C4-2B (cell line): ENCODE measurements at regions not wholly inside any gene's neighbourhood (a gene's known extent, or its start where the extent isn't known, plus 50 kb on each side); places are given as distances from the start of the nearest gene placed in this dataset.
"Not testable (repeated sequence)": the region's sequence is repeated elsewhere in the genome, so short reads cannot be mapped to it uniquely, and the experiment has no call there.

ENCODE experiments used
- H3K27ac ChIP-seq: fragments of 450-650 bp; 2 replicates; pipeline ENCODE4 v1.5.1; 2017
- CTCF ChIP-seq: fragments of 450-650 bp; conservative IDR thresholded peaks from 2 replicates; pipeline ENCODE4 v1.5.1; 2017; ENCODE audit warnings: mild to moderate bottlenecking
- ZFX ChIP-seq: fragments of 450-650 bp; IDR thresholded peaks from 2 replicates; pipeline ENCODE4 v1.6.1; 2017

- H3K27ac ChIP-seq, result not testable (repeated sequence)
Observed at GRCh38 chr7:159335181-159335926, 190.7 kb upstream of the VIPR2 start.

- not testable (repeated sequence) for H3K27ac ChIP-seq
Observed at GRCh38 chr7:159332854-159333479, 188.3 kb upstream of the VIPR2 start.

- TF ChIP-seq ZFX (no peak), CTCF (no peak)
- no peak overlapping the region; the same call in 1 of the 2 replicates for H3K27ac ChIP-seq
Observed at GRCh38 chr7:159331462-159331861, 186.8 kb upstream of the VIPR2 start.

GRCh38 chr7:159329818-159330378, 185.2 kb upstream of the VIPR2 start:
- H3K27ac ChIP-seq, result no peak overlapping the region
- TF ChIP-seq ZFX, result no peak
- TF ChIP-seq CTCF, result no peak

GRCh38 chr7:159328096-159328495, 183.4 kb upstream of the VIPR2 start:
- no peak for TF ChIP-seq ZFX
- TF ChIP-seq CTCF, result no peak

GRCh38 chr7:159323359-159323758, 178.7 kb upstream of the VIPR2 start:
- no peak overlapping the region for H3K27ac ChIP-seq
- TF ChIP-seq ZFX, result no peak
- no peak for TF ChIP-seq CTCF

More at GRCh38 chr7:159328096-159328495, 183.4 kb upstream of the VIPR2 start:
- H3K27ac ChIP-seq, result no peak overlapping the region

GRCh38 chr7:159321278-159321677, 176.6 kb upstream of the VIPR2 start:
- no peak for TF ChIP-seq CTCF
- TF ChIP-seq ZFX, result no peak
- no peak overlapping the region; the same call in 1 of the 2 replicates for H3K27ac ChIP-seq

- peak overlapping the region; percentile 82; the same call in 1 of the 2 replicates for H3K27ac ChIP-seq
- no peak for TF ChIP-seq ZFX
- no peak for TF ChIP-seq CTCF
Observed at GRCh38 chr7:159318682-159319351, 174.2 kb upstream of the VIPR2 start.
